HCT116 (cell line): ENCODE measurements at regions not wholly inside any gene's neighbourhood (a gene's known extent, or its start where the extent isn't known, plus 50 kb on each side); places are given as distances from the start of the nearest gene placed in this dataset.

ENCODE experiments used
- ATAC-seq: fragments of 200-7000 bp; cut with Tn5 transposase; 2 replicates; pipeline ENCODE4 v1.9.1; 2020; ENCODE audit warnings: mild to moderate bottlenecking, moderate library complexity
- BruUV-seq: library from RNA; stranded (reverse); fragments of 400-500 nt; replicated peaks from 2 replicates; lab custom pipeline; 2021; lab: Mats Ljungman, UMichigan
- CTCF ChIA-PET: fragments of 300-600 bp; sonication (Branson Sonifier 250); formaldehyde crosslinking; loops from one replicate; lab custom pipeline; 2021; ENCODE audit warnings: antibody characterized with exemption; lab: Charles Lee
- POLR2A ChIA-PET: fragments of 300-600, 350-600 bp; sonication (Branson Sonifier 250); formaldehyde crosslinking; loops from one replicate; lab custom pipeline; 2021; ENCODE audit warnings: antibody characterized with exemption; lab: Charles Lee
- RAD21 ChIA-PET, 2 experiments: fragments of 300-600 bp; sonication (Branson Sonifier 250); formaldehyde crosslinking; loops; one replicate each; lab custom pipeline; 2023; ENCODE audit warnings: low total read pairs in 2 of 2; ENCODE audit not compliant: uncharacterized antibody in 2 of 2, unreplicated experiment in 2 of 2, low non-redundant PET in 1 of 2; lab: Charles Lee
- DNase-seq: peaks from one replicate; pipeline ENCODE4 v3.0.0-alpha.2; 2010; ENCODE audit warnings: low read depth, low spot score
- H2AFZ ChIP-seq: fragments of 200-600 bp; shearing (Covaris generic), sonication (generic); 2 replicates; pipeline ENCODE4 v1.6.1; 2017; ENCODE audit warnings: low read depth, mixed run types, mixed read lengths, antibody characterized with exemption, low read length; ENCODE audit not compliant: poor library complexity, severe bottlenecking
- H3K27ac ChIP-seq: 2 replicates; pipeline ENCODE4 v1.5.1; 2012; ENCODE audit warnings: low read depth, low read length
- H3K27me3 ChIP-seq: fragments of 200-600 bp; sonication (generic); 2 replicates; pipeline ENCODE4 v1.6.1; 2016; ENCODE audit warnings: mixed run types, low read length, mixed read lengths; ENCODE audit not compliant: insufficient read depth
- H3K36me3 ChIP-seq, 2 experiments: fragments of 200-500 bp in 1 of 2; fragments of 200-600 bp in 1 of 2; sonication (Bioruptor generic) in 1 of 2; sonication (generic) in 1 of 2; 2 replicates each; pipeline versions ENCODE4 v1.5.1 to v1.6.1; 2014 to 2016; ENCODE audit warnings: low read length in 2 of 2, inconsistent platforms in 1 of 2, mixed read lengths in 1 of 2, mixed run types in 1 of 2; ENCODE audit not compliant: insufficient read depth in 2 of 2, control insufficient read depth in 1 of 2
- H3K4me1 ChIP-seq, 2 experiments: fragments of 200-600 bp in 1 of 2; sonication (generic) in 1 of 2; 2 replicates each; pipeline versions ENCODE4 v1.5.1 to v1.6.1; 2012 to 2017; ENCODE audit warnings: low read length in 2 of 2, inconsistent platforms in 1 of 2, mild to moderate bottlenecking in 1 of 2, mixed read lengths in 1 of 2, mixed run types in 1 of 2, moderate library complexity in 1 of 2; ENCODE audit not compliant: insufficient read depth in 2 of 2, control insufficient read depth in 1 of 2
- H3K4me2 ChIP-seq: fragments of 200-600 bp; sonication (generic); 2 replicates; pipeline ENCODE4 v1.6.1; 2017; ENCODE audit warnings: mixed run types, low read length, mixed read lengths
- H3K4me3 ChIP-seq, 2 experiments: fragments of 200-600 bp in 1 of 2; sonication (generic) in 1 of 2; replicated peaks in 1 of 2; 2 replicates each; pipeline ENCODE4 v1.5.1; 2011 to 2016; ENCODE audit warnings: low read length in 2 of 2, control low read depth in 1 of 2, low read depth in 1 of 2, mild to moderate bottlenecking in 1 of 2, mixed read lengths in 1 of 2, mixed run types in 1 of 2
- H3K79me2 ChIP-seq: fragments of 200-600 bp; sonication (generic); 2 replicates; pipeline ENCODE4 v1.6.1; 2017; ENCODE audit warnings: mild to moderate bottlenecking, mixed run types, low read length, moderate library complexity, mixed read lengths; ENCODE audit not compliant: insufficient read depth
- H3K9ac ChIP-seq: fragments of 200-600 bp; sonication (generic); 2 replicates; pipeline ENCODE4 v1.6.1; 2016; ENCODE audit warnings: low read length, mixed read lengths
- H3K9me2 ChIP-seq: fragments of 200-600 bp; sonication (generic), shearing (Covaris generic); 2 replicates; pipeline ENCODE4 v1.6.1; 2017; ENCODE audit warnings: mixed run types, mild to moderate bottlenecking, moderate library complexity; ENCODE audit not compliant: insufficient read depth
- H3K9me3 ChIP-seq, 2 experiments: fragments of 200-500 bp in 1 of 2; fragments of 200-600 bp in 1 of 2; sonication (Bioruptor generic) in 1 of 2; sonication (generic) in 1 of 2; 2 replicates each; pipeline ENCODE4 v1.6.1; 2014 to 2017; ENCODE audit warnings: low read length in 2 of 2, mixed read lengths in 2 of 2, inconsistent platforms in 1 of 2, low read depth in 1 of 2, mild to moderate bottlenecking in 1 of 2, mixed run types in 1 of 2, moderate library complexity in 1 of 2; ENCODE audit not compliant: control insufficient read depth in 1 of 2, insufficient read depth in 1 of 2
- H4K20me1 ChIP-seq: fragments of 200-600 bp; sonication (generic), shearing (Covaris generic); 2 replicates; pipeline ENCODE4 v1.6.1; 2017; ENCODE audit warnings: mixed run types, mild to moderate bottlenecking, moderate library complexity; ENCODE audit not compliant: insufficient read depth
- ATF3 ChIP-seq: IDR thresholded peaks from 2 replicates; pipeline ENCODE4 v1.6.1; 2012
- CBX3 ChIP-seq: IDR thresholded peaks from 2 replicates; pipeline ENCODE4 v1.6.1; 2012; ENCODE audit warnings: low read depth
- CTCF ChIP-seq, 3 experiments: fragments of 200-600 bp in 1 of 3; sonication (generic) in 1 of 3; IDR thresholded peaks in 2 of 3; conservative IDR thresholded peaks in 1 of 3; 2 replicates each; pipeline ENCODE4 v1.5.1; 2012 to 2017; ENCODE audit warnings: low read depth in 2 of 3, low read length in 2 of 3, antibody characterized with exemption in 1 of 3, borderline replicate concordance in 1 of 3, control low read depth in 1 of 3, mild to moderate bottlenecking in 1 of 3, mixed read lengths in 1 of 3, mixed run types in 1 of 3, moderate library complexity in 1 of 3; ENCODE audit not compliant: insufficient read depth in 1 of 3
- EGR1 ChIP-seq: IDR thresholded peaks from 2 replicates; pipeline ENCODE4 v1.6.1; 2012; ENCODE audit warnings: low read depth
- ELF1 ChIP-seq: IDR thresholded peaks from 2 replicates; pipeline ENCODE4 v1.6.1; 2012; ENCODE audit warnings: low read depth, borderline replicate concordance
- EZH2 ChIP-seq: fragments of 200-600 bp; sonication (generic); IDR thresholded peaks from 2 replicates; pipeline ENCODE4 v1.6.1; 2017; ENCODE audit warnings: antibody characterized with exemption, mixed run types
- EZH2phosphoT487 ChIP-seq: fragments of 200-600 bp; IDR thresholded peaks from 2 replicates; pipeline ENCODE4 v1.6.1; 2018; ENCODE audit warnings: antibody characterized with exemption, borderline replicate concordance
- FOSL1 ChIP-seq: IDR thresholded peaks from 2 replicates; pipeline ENCODE4 v1.6.1; 2012; ENCODE audit warnings: low read depth
- JUND ChIP-seq: IDR thresholded peaks from 2 replicates; pipeline ENCODE4 v1.6.1; 2012
- RAD21 ChIP-seq: IDR thresholded peaks from 2 replicates; pipeline ENCODE4 v1.6.1; 2012; ENCODE audit warnings: low read depth, mild to moderate bottlenecking
- REST ChIP-seq: IDR thresholded peaks from 2 replicates; pipeline ENCODE4 v1.6.1; 2012; ENCODE audit warnings: low read depth
- SIN3A ChIP-seq: IDR thresholded peaks from 2 replicates; pipeline ENCODE4 v1.6.1; 2012; ENCODE audit warnings: low read depth
- SRF ChIP-seq: IDR thresholded peaks from 2 replicates; pipeline ENCODE4 v1.6.1; 2012; ENCODE audit warnings: low read depth
- ZBTB33 ChIP-seq: IDR thresholded peaks from 2 replicates; pipeline ENCODE4 v1.6.1; 2011; ENCODE audit warnings: mild to moderate bottlenecking, low read length, moderate library complexity; ENCODE audit not compliant: insufficient replicate concordance; ENCODE audit errors: extremely low read depth
- ZFX ChIP-seq: fragments of 450-650 bp; IDR thresholded peaks from 2 replicates; pipeline ENCODE4 v1.6.1; 2017
- intact Hi-C: fragments of 100-400 bp; cut with micrococcal nuclease; formaldehyde crosslinking; loops from 2 replicates; pipeline ENCODE4 v1.10.0; 2022

GRCh38 chr2:199590321-199591203 is 132.8 kb upstream of the SATB2 start:
- TF ChIP-seq EGR1 (no peak), ZBTB33 (no peak), FOSL1 (no peak), CTCF (IDR thresholded peaks at IDR 0.05 in 2 of 3, conservative IDR thresholded peaks at IDR 0.05 in 1 of 3; ENCODE audit: borderline replicate concordance in 1 of 3, insufficient read depth in 1 of 3, low read depth in 2 of 3, low read length in 2 of 3) (no peak), CBX3 (no peak), EZH2phosphoT487 (no peak), RAD21 (no peak), JUND (no peak), ATF3 (no peak), SIN3A (no peak), ELF1 (no peak), SRF (no peak), REST (no peak), ZFX (no peak), EZH2 (no peak)
- TF ChIP-seq, all 23 proteins: peak for 0
- no peaks in the 10 kb centered on the region for H3K79me2 ChIP-seq
- no peaks in the 10 kb centered on the region for H3K36me3 ChIP-seq
- CTCF ChIA-PET, result interaction anchor here (1.5 kb wide), 1 partner anchor 105 kb away, joined by 3 read pairs; no protein-coding TSS in a partner anchor
- peaks cover 24% of the 10 kb centered on the region for H3K27me3 ChIP-seq
- H3K27ac ChIP-seq, result no peak overlapping the region
- H3K9me3 ChIP-seq, result no peaks in the 10 kb centered on the region
- no TSS peak for BruUV-seq
- H3K4me3 ChIP-seq, result no peak overlapping the region
- no peak overlapping the region for H2AFZ ChIP-seq
- no peak overlapping the region for H3K4me2 ChIP-seq
- H3K4me1 ChIP-seq, result no peaks in the 10 kb centered on the region
- H3K9ac ChIP-seq, result no peak overlapping the region
- intact Hi-C loops, result no loop called here
- RAD21 ChIA-PET, result no interaction called here
- no peaks in the 10 kb centered on the region for H4K20me1 ChIP-seq
- no peaks in the 10 kb centered on the region for H3K9me2 ChIP-seq
- ATAC-seq (no peak), DNase-seq (no peak)
- POLR2A ChIA-PET, result no interaction called here
